COLO668 (cell line): ENCODE measurements at regions not wholly inside any gene's neighbourhood (a gene's known extent, or its start where the extent isn't known, plus 50 kb on each side); places are given as distances from the start of the nearest gene placed in this dataset.
"Not testable (repeated sequence)": the region's sequence is repeated elsewhere in the genome, so short reads cannot be mapped to it uniquely, and the experiment has no call there.

Experiments used
- DNase-seq: peaks from one replicate; lab custom pipeline; 2025; ENCODE audit not compliant: unreplicated experiment; lab: John Stamatoyannopoulos, UW

GRCh38 chr2:82476094-82476493 lies 1983.0 kb downstream of the SUCLG1 start:
- DNase-seq: no peak

GRCh38 chr2:82428251-82428650 lies 2030.8 kb downstream of the SUCLG1 start:
- no peak for DNase-seq

GRCh38 chr2:82412021-82412420 lies 2047.1 kb downstream of the SUCLG1 start:
- DNase-seq: no peak

- DNase-seq: no peak
Measured at GRCh38 chr2:82411071-82411470, 2048.0 kb downstream of the SUCLG1 start.

- no peak for DNase-seq
Measured at GRCh38 chr2:82395531-82395930, 2063.5 kb downstream of the SUCLG1 start.

- DNase-seq: no peak
Measured at GRCh38 chr2:82391386-82391785, 2067.7 kb downstream of the SUCLG1 start.

GRCh38 chr2:82355622-82356021 lies 2051.1 kb upstream of the LRRTM1 start:
- no peak for DNase-seq

GRCh38 chr2:82345910-82346309 lies 2041.4 kb upstream of the LRRTM1 start:
- DNase-seq: no peak

- DNase-seq: no peak
Measured at GRCh38 chr2:82344670-82345069, 2040.1 kb upstream of the LRRTM1 start.

- no peak for DNase-seq
Measured at GRCh38 chr2:82342356-82342755, 2037.8 kb upstream of the LRRTM1 start.

GRCh38 chr2:82340578-82341053 lies 2036.1 kb upstream of the LRRTM1 start:
- no peak for DNase-seq

GRCh38 chr2:82339805-82340204 lies 2035.3 kb upstream of the LRRTM1 start:
- DNase-seq: no peak

- no peak for DNase-seq
Measured at GRCh38 chr2:82333697-82334096, 2029.1 kb upstream of the LRRTM1 start.

GRCh38 chr2:82330155-82330554 lies 2025.6 kb upstream of the LRRTM1 start:
- no peak for DNase-seq

GRCh38 chr2:82326180-82326767 lies 2021.7 kb upstream of the LRRTM1 start:
- not testable (repeated sequence) for DNase-seq

- DNase-seq: no peak
Measured at GRCh38 chr2:82320296-82320695, 2015.7 kb upstream of the LRRTM1 start.

- peak; percentile 36 for DNase-seq
Measured at GRCh38 chr2:82317012-82317411, 2012.5 kb upstream of the LRRTM1 start.

GRCh38 chr2:82316586-82316985 lies 2012.0 kb upstream of the LRRTM1 start:
- DNase-seq: no peak

- DNase-seq: no peak
Measured at GRCh38 chr2:82314836-82315472, 2010.4 kb upstream of the LRRTM1 start.

GRCh38 chr2:82307511-82307910 lies 2003.0 kb upstream of the LRRTM1 start:
- DNase-seq: no peak

GRCh38 chr2:82301506-82301905 lies 1997.0 kb upstream of the LRRTM1 start:
- DNase-seq: no peak

GRCh38 chr2:82289446-82289845 lies 1984.9 kb upstream of the LRRTM1 start:
- no peak for DNase-seq

- DNase-seq: no peak
Measured at GRCh38 chr2:82283075-82283474, 1978.5 kb upstream of the LRRTM1 start.
